Osteoblast (primary cell): ENCODE measurements at regions not wholly inside any gene's neighbourhood (a gene's known extent, or its start where the extent isn't known, plus 50 kb on each side); places are given as distances from the start of the nearest gene placed in this dataset.

Experiments used
- DNase-seq: peaks from one replicate; pipeline ENCODE4 v3.0.0; 2011; ENCODE audit warnings: low spot score, mixed read lengths; ENCODE audit not compliant: insufficient read length; ENCODE audit errors: missing footprints
- H2AFZ ChIP-seq: 2 replicates; pipeline ENCODE4 v1.6.0; 2011; ENCODE audit warnings: mild to moderate bottlenecking, low read length
- H3K27ac ChIP-seq: 2 replicates; pipeline ENCODE4 v1.5.1; 2011; ENCODE audit warnings: mild to moderate bottlenecking, low read depth, low read length, moderate library complexity
- H3K27me3 ChIP-seq: 2 replicates; pipeline ENCODE4 v1.6.0; 2012; ENCODE audit warnings: mild to moderate bottlenecking, control low read depth, inconsistent platforms, low read length, moderate library complexity; ENCODE audit not compliant: insufficient read depth
- H3K36me3 ChIP-seq: 2 replicates; pipeline ENCODE4 v1.5.1; 2011; ENCODE audit warnings: mild to moderate bottlenecking, low read length, control low read depth, moderate library complexity; ENCODE audit not compliant: insufficient read depth
- H3K4me1 ChIP-seq: 2 replicates; pipeline ENCODE4 v1.5.1; 2011; ENCODE audit warnings: mild to moderate bottlenecking, low read length, control low read depth, moderate library complexity; ENCODE audit not compliant: insufficient read depth
- H3K4me2 ChIP-seq: 2 replicates; pipeline ENCODE4 v1.6.0; 2011; ENCODE audit warnings: mild to moderate bottlenecking, low read length; ENCODE audit not compliant: insufficient read depth
- H3K4me3 ChIP-seq: fragments of 200-600 bp; sonication (generic); 3 replicates; pipeline ENCODE4 v1.5.1; 2012; ENCODE audit warnings: mild to moderate bottlenecking, low read length, inconsistent platforms; ENCODE audit not compliant: insufficient read depth
- H3K79me2 ChIP-seq: 2 replicates; pipeline ENCODE4 v1.6.0; 2012; ENCODE audit warnings: mild to moderate bottlenecking, low read length, control low read depth, inconsistent platforms; ENCODE audit not compliant: insufficient read depth
- H3K9me3 ChIP-seq: 2 replicates; pipeline ENCODE4 v1.5.1; 2011; ENCODE audit warnings: low read depth, low read length, control low read depth
- H4K20me1 ChIP-seq: 2 replicates; pipeline ENCODE4 v1.6.0; 2012; ENCODE audit warnings: mild to moderate bottlenecking, low read length, control low read depth; ENCODE audit not compliant: insufficient read depth
- CTCF ChIP-seq: IDR thresholded peaks from 2 replicates; pipeline ENCODE4 v1.5.1; 2011; ENCODE audit warnings: mild to moderate bottlenecking, low read depth, low read length, moderate library complexity; ENCODE audit errors: extremely low read depth

DNA sequence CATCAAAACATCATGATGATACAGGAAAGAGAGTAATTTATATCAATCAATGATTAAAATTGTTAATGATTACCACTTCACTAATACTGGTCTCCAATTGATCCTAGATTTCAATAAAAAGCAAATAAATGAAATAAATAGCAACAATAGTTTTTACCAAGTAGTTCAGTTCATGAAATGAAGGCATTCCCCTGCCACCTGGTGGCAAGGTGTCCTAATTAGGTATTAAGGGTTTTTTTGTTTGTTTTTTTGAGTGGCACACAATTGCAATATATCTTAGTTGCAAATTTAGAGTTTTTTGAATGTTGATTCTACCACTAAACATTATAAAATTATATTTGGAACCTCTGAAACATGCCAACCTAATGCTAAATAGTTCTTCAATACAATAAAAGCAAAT, 157.4 kb upstream of the PDE5A start:
- H3K36me3 ChIP-seq, result no peaks in the 10 kb centered on the region
- peak; percentile 43 for TF ChIP-seq CTCF
- H3K79me2 ChIP-seq, result no peaks in the 10 kb centered on the region
- peaks cover 2% of the 10 kb centered on the region for H3K9me3 ChIP-seq
- no peak for DNase-seq
- H3K27me3 ChIP-seq, result no peaks in the 10 kb centered on the region
- no peaks in the 10 kb centered on the region for H4K20me1 ChIP-seq
- no peak overlapping the region for H3K4me3 ChIP-seq
- peaks cover 1% of the 10 kb centered on the region for H3K4me1 ChIP-seq
- H3K27ac ChIP-seq, result no peak overlapping the region
- H3K4me2 ChIP-seq, result no peak overlapping the region
- no peak overlapping the region for H2AFZ ChIP-seq

GRCh38 chr4:119783189-119783983, 154.8 kb upstream of the PDE5A start:
- Histone ChIP-seq H3K27me3 (no peaks in the 10 kb centered on the region), H3K4me2 (no peak overlapping the region), H4K20me1 (no peaks in the 10 kb centered on the region), H3K9me3 (peaks cover 2% of the 10 kb centered on the region), H3K4me1 (no peaks in the 10 kb centered on the region), H3K36me3 (no peaks in the 10 kb centered on the region), H3K27ac (no peak overlapping the region), H3K79me2 (no peaks in the 10 kb centered on the region), H2AFZ (no peak overlapping the region), H3K4me3 (no peak overlapping the region)
- TF ChIP-seq CTCF, result no peak
- no peak for DNase-seq

- Histone ChIP-seq H4K20me1 (no peaks in the 10 kb centered on the region), H3K79me2 (no peaks in the 10 kb centered on the region), H3K4me3 (no peak overlapping the region), H3K9me3 (peaks cover 2% of the 10 kb centered on the region), H2AFZ (no peak overlapping the region), H3K27me3 (no peaks in the 10 kb centered on the region), H3K36me3 (no peaks in the 10 kb centered on the region), H3K27ac (no peak overlapping the region), H3K4me1 (no peaks in the 10 kb centered on the region), H3K4me2 (no peak overlapping the region)
- TF ChIP-seq CTCF, result no peak
- DNase-seq, result no peak
Measured at GRCh38 chr4:119781044-119781443, 152.4 kb upstream of the PDE5A start.

DNA sequence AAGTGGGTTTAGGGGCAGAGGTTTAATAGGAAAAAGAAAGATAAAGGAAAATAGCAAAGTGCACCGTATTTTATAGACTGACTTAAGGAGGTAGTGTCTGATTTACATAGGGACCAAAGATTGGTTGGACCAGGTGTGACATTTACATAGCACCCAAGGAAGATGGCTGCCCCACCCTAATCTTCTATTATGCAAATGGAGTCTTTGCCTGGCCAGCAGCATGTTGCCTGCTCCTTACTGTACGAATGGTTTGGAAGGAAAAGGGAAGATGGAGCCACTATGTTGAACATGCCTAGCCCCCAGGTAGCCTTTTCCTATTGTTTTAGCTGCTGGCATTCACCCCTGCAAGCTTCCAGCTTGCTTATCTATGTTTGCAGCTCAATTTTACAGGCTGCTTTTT, 146.2 kb upstream of the PDE5A start:
- Histone ChIP-seq H4K20me1 (no peaks in the 10 kb centered on the region), H3K27ac (no peak overlapping the region), H3K79me2 (no peaks in the 10 kb centered on the region), H3K36me3 (no peaks in the 10 kb centered on the region), H2AFZ (no peak overlapping the region), H3K9me3 (no peaks in the 10 kb centered on the region), H3K4me1 (no peaks in the 10 kb centered on the region), H3K4me3 (no peak overlapping the region), H3K4me2 (no peak overlapping the region), H3K27me3 (no peaks in the 10 kb centered on the region)
- no peak for DNase-seq
- TF ChIP-seq CTCF, result no peak
